SH-SY5Y (cell line): ENCODE measurements at regions not wholly inside any gene's neighbourhood (a gene's known extent, or its start where the extent isn't known, plus 50 kb on each side); places are given as distances from the start of the nearest gene placed in this dataset.

Experiments
- GATA2 ChIP-seq: IDR thresholded peaks from 2 replicates; pipeline ENCODE4 v1.6.1; 2011; ENCODE audit warnings: mild to moderate bottlenecking, low read depth, low read length
- GATA3 ChIP-seq: IDR thresholded peaks from 2 replicates; pipeline ENCODE4 v1.6.1; 2011; ENCODE audit warnings: low read depth, mild to moderate bottlenecking, low read length, moderate library complexity

DNA sequence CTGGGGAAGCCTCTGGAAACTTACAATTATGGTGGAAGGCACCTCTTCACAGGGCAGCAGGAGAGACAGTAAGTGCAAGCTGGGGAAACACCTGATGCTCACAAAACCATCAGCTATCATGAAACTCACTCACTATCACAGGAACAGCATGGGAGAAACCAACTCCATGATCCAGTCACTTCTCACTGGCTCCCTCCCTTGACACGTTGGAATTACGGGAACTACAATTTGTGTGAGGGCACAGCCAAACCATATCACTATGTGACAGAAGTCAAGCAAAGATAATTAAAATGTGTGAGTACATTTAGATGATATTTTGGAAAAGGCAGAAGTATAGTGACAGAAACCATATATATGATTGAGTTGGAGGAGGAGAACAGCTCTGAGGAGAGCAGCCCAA, 474.0 kb upstream of the OLFM3 start:
- TF ChIP-seq GATA2 (no peak), GATA3 (no peak)

GRCh38 chr1:102466487-102466886, 469.8 kb upstream of the OLFM3 start:
- TF ChIP-seq GATA3, result no peak
- no peak for TF ChIP-seq GATA2

- no peak for TF ChIP-seq GATA2
- no peak for TF ChIP-seq GATA3
These were observed 466.6 kb upstream of the OLFM3 start for GRCh38 chr1:102463328-102463727.

DNA sequence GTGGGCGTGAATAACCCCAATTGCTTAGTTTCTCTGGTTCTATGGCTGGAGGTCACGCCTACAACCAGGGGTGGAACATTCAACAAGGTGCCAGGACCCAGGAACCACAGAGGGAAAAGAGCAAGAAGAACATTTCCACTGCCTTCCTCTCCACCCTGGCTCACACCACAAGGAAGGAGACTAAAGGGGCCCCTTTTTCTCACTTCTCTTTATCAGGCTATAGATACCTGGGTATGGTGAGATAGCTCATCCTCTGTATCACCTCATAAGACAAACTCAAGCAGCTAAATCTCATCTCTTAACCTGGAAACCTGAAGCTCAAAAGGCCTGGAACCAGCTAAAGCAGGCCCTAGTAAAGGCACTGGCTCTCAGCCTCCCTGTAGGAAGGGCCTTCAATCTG, 438.8 kb upstream of the OLFM3 start:
- no peak for TF ChIP-seq GATA2
- TF ChIP-seq GATA3, result no peak

GRCh38 chr1:102434421-102434820, 437.7 kb upstream of the OLFM3 start:
- no peak for TF ChIP-seq GATA2
- no peak for TF ChIP-seq GATA3

GRCh38 chr1:102431253-102431652, 434.5 kb upstream of the OLFM3 start:
- TF ChIP-seq GATA3 (no peak), GATA2 (no peak)

DNA sequence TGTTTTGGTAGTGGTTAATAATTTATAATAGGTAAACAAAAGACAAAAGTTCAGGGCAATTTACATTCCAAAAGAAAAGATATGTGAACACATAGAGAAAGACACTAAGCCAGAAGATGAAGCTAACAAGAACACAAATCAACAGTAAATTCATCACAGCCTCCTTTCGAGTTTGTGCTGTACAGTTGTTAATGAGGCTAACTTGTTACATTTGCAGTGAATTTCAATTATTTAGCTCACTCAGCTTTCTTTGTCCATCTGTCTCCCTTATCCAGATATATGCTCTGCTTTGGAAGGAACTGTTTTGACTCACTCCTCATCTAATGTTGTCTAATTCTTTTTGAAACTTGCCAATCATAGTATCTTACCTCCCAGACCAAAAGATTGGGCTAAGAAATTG, 423.3 kb upstream of the OLFM3 start:
- TF ChIP-seq GATA3 (no peak), GATA2 (no peak)
